G401.6 (cell line): ENCODE measurements at regions not wholly inside any gene's neighbourhood (a gene's known extent, or its start where the extent isn't known, plus 50 kb on each side); places are given as distances from the start of the nearest gene placed in this dataset.

Experiments
- FAIRE-seq: peaks from 2 replicates; lab custom pipeline; 2012; peaks lifted over from hg19 to GRCh38; lab: Jason Lieb, UNC

DNA sequence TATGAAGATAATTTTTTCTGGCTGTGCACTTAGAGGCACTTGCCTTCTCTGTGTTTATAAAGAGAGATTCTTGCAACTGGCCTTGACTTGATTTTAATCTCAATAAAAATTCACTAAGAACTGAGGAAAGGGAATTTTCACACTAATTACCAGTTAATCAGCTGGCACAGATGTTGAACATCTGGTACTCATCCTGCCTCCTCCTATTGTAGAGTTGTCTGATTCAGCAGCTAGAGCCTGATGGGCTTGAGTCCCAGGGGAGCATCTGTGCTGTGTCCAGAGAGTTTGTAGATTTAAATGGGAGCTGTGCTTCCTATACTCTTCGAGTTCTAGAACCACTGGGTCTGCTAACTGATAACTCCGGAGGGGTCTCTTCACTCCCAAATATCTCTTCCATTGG is 50.7 kb upstream of the ADRA1D start:
- FAIRE-seq: no peak

DNA sequence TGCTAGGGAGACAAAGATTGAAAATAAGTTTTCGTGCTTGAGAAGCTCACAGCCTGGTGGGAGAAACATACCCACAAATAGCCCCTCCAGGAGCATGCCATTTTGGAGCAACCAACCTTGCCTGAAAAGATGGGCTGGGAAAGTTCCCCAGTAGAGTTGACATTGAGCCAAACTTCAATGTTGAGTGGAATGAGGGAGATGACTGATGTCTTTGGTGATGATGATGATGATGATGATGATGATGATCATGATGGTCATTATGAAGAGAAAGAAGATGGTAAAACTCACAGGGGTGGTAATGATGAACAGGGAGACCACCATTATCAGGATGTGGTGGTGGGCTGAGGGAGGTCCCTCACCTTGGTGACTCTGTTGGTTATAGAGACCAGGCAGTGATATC is 50.1 kb upstream of the ADRA1D start:
- no peak for FAIRE-seq
